AG09319 (cell line): ENCODE measurements at regions not wholly inside any gene's neighbourhood (a gene's known extent, or its start where the extent isn't known, plus 50 kb on each side); places are given as distances from the start of the nearest gene placed in this dataset.

ENCODE experiments used
- DNase-seq: peaks from one replicate; pipeline ENCODE4 v3.0.0-alpha.2; 2010; ENCODE audit warnings: low read depth; ENCODE audit errors: extremely low read depth
- TF ChIP-seq, protein P1 (sequence below): IDR thresholded peaks from 2 replicates; pipeline ENCODE4 v1.5.1; 2011; ENCODE audit warnings: low read depth, mild to moderate bottlenecking, inconsistent platforms, low read length, moderate library complexity

DNA sequence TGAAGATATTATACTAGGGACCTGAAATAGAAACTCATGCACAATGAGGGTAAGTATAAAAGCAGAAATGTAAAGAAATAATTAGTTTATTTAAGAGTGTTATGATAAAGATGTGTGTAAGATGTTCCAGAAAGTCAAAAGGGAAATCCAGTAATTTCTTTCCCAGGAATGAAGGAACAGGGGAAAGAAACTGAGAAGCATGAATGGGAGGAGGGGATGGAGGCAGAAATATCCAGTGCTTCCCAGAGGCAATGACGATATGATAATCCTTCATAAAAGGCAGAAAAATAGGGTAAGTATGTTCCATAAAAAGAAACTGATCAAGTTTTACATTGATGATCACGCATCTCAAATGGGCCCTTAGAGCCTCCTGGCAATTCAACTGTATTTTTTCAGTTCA is 120.7 kb upstream of the LPAR1 start:
- DNase-seq: no peak
- TF ChIP-seq, protein P1, sequence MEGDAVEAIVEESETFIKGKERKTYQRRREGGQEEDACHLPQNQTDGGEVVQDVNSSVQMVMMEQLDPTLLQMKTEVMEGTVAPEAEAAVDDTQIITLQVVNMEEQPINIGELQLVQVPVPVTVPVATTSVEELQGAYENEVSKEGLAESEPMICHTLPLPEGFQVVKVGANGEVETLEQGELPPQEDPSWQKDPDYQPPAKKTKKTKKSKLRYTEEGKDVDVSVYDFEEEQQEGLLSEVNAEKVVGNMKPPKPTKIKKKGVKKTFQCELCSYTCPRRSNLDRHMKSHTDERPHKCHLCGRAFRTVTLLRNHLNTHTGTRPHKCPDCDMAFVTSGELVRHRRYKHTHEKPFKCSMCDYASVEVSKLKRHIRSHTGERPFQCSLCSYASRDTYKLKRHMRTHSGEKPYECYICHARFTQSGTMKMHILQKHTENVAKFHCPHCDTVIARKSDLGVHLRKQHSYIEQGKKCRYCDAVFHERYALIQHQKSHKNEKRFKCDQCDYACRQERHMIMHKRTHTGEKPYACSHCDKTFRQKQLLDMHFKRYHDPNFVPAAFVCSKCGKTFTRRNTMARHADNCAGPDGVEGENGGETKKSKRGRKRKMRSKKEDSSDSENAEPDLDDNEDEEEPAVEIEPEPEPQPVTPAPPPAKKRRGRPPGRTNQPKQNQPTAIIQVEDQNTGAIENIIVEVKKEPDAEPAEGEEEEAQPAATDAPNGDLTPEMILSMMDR: no peak

DNA sequence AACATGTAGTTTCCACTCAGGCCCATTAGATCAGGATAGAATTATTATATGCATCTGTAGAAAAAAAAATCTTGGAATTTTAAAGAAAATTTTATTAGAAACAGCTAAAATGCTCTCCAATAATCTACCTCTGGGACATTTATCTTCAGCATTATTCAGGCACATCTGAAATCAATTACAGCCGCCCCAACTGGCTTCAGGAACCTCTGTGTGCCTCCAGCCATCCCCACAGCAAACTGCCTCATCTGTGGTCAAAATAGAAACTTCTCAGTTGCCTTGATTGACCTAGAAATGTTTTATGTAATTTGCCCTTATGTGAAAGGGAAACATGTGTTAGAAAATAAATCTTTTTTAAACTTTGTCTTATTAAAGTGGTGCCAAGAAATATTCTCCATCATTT is 120.1 kb upstream of the LPAR1 start:
- TF ChIP-seq, protein P1: no peak
- DNase-seq: peak; percentile 72

DNA sequence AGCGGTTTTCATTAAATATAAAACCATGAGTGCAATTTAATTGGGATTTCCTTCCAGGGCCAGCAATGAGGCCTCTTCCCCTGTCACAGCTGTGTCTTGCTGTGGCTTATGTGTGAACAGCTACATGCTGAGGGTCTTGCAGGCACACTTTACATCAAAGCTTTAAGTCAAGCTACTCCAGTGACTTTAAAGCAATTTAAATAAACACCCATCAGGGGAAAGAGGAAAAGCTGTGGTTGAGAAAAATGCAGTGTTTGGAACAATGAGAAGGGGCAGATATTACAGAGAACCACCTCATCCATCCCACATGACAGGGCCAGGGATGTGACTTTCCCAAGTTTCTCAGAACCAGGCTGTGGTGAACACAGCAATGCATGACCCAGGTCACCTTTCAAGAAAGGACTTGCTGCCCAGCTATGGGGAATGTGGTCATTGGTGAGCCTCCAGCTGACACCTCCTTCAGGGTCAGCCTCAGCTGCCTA is 115.9 kb upstream of the LPAR1 start:
- TF ChIP-seq, protein P1: no peak
- DNase-seq: no peak

DNA sequence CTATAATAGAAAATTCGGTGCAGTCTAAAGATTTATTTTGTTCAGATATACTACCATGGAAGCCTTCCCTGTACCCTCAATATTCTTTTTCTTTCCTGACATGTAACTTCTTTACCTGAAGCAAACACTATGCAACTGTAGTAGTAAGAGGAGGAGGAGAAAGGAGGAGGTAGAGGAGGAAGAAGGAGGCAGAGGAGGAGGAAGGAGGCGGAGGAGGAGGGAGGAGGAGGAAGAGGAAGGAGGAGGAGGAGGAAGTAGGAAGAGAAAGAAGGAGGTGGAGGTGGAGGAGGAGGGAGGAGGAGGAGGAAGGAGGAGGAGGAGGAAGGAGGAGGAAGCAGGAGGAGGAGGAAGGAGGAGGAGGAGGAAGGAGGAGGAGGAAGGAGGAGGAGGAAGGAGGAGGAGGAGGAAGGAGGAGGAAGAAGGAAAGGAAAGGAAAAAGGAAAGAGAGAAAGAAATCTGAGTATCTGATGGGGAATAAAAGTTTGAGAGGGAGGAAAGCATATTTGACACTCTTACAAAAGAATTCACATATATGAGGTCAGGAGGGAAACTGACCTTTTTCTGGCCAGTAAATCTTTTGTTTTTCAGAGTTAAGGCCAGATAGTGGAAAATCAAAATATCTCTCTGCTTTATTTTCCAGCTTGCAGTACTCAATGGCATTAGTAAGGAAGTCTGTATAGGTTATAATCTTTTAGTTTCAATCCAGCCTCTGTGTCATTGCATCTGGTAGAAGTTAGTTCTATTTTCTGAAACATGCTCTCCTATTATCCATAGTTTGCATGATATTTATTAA is 114.5 kb upstream of the LPAR1 start:
- DNase-seq: no peak
- TF ChIP-seq, protein P1: no peak

DNA sequence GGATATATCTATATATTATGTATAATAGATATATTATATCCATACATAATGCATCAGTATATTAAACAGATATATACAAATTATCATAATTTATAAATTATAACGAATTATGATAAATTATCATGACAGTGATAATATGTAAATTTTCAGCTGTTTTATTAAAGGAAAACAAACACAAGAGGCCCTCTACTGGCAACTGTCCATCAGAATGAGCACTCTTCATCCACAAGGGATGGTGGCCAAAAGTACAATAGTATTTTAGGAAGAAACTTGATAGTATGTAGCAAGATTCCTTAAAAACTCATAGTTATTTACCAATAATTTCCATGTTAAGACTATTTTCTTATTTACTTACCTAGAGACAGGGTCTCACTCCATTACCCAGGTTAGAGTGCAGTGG is 113.3 kb upstream of the LPAR1 start:
- TF ChIP-seq, protein P1: no peak
- no peak for DNase-seq

DNA sequence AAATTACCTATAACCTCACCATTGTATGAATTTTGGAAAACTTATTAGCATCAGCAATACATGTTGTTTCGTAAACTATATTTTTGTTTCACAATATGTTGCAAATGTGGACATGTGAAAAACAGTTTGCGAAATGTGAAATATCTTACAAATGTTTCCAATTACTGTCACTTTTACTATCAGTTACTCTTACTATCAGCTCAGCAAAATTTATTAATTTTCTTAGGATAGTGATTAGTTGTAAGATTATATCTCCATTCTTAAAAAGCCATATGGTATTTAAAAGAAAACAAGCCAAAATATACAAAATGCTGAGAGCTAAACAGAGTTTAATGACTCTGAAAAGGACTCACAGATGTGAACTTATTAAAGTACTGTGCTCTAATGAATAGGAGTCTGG is 111.9 kb upstream of the LPAR1 start:
- TF ChIP-seq, protein P1: no peak
- DNase-seq: no peak

DNA sequence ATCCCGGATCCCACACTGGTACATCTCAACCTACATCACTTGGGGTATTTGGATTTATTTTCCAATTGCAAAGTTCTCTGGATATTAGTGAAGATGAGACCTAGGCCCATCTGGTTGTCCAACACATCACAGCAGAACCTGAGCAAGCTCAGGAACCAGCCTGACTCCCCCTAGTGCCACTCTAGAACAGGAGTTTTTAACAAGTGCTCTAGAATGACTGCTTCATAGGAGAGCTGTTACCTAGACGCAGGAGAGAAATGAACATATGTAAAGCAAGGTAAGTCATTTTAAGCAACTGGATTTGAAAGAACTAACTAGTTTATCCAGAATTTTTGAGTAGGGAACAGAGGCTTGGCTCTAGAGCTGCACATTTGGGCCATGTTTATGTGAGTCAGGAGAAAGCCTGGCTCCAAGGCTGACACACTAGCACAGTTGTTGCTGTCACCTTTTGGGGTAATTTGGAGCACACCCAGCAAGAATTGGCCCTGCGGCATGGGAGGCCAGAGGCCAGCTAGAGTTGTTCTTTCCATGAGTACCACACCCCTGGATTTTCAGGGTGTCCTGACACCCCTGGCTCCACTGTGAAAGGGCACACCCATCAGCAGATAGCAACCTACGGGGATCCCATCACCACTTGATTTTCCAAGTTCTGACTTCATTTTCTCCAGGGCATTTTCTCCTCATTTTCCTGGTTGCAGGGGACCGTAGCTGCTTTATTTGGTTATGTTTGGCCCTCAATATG is 110.9 kb upstream of the LPAR1 start:
- TF ChIP-seq, protein P1: no peak; the same call in none of the 2 replicates
- DNase-seq: no peak
